ENCODE measurements at regions not wholly inside any gene's neighbourhood (a gene's known extent, or its start where the extent isn't known, plus 50 kb on each side); places are given as distances from the start of the nearest gene placed in this dataset.

DNA sequence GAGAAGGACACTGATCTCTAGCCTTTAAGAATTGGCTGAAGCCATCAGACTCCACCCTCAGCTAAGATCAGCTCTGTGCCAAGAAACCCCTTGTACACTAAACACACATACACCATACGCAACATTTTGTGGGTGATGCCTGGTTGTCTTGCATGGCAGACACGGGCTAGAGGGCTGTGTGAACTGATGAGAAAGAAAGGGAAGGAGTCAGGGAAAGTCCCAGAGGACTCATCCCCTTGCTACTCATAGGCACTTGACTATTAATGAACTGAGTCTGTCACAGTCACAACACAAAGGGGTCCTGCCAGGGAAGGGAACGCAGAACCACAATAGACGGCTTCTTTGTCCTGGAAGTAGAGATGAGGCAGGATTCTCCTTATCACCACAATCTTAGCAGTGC lies 80.8 kb downstream of the EMP1 start (continued):
- TF ChIP-seq, protein P1, sequence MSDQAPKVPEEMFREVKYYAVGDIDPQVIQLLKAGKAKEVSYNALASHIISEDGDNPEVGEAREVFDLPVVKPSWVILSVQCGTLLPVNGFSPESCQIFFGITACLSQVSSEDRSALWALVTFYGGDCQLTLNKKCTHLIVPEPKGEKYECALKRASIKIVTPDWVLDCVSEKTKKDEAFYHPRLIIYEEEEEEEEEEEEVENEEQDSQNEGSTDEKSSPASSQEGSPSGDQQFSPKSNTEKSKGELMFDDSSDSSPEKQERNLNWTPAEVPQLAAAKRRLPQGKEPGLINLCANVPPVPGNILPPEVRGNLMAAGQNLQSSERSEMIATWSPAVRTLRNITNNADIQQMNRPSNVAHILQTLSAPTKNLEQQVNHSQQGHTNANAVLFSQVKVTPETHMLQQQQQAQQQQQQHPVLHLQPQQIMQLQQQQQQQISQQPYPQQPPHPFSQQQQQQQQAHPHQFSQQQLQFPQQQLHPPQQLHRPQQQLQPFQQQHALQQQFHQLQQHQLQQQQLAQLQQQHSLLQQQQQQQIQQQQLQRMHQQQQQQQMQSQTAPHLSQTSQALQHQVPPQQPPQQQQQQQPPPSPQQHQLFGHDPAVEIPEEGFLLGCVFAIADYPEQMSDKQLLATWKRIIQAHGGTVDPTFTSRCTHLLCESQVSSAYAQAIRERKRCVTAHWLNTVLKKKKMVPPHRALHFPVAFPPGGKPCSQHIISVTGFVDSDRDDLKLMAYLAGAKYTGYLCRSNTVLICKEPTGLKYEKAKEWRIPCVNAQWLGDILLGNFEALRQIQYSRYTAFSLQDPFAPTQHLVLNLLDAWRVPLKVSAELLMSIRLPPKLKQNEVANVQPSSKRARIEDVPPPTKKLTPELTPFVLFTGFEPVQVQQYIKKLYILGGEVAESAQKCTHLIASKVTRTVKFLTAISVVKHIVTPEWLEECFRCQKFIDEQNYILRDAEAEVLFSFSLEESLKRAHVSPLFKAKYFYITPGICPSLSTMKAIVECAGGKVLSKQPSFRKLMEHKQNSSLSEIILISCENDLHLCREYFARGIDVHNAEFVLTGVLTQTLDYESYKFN (CRISPR knock-in tag; conservative IDR thresholded peaks at IDR 0.05) = no peak
- TF ChIP-seq NR2F1 (CRISPR knock-in tag; IDR thresholded peaks at IDR 0.05) (no peak), REL (CRISPR knock-in tag; conservative IDR thresholded peaks at IDR 0.05) (no peak), NFKB2 (CRISPR knock-in tag; IDR thresholded peaks at IDR 0.05; ENCODE audit: borderline replicate concordance) (no peak), CSRNP2 (CRISPR knock-in tag; conservative IDR thresholded peaks at IDR 0.05; ENCODE audit: low read depth) (no peak), ZNF451 (CRISPR knock-in tag; IDR thresholded peaks at IDR 0.05) (no peak), ZNF143 (CRISPR knock-in tag; IDR thresholded peaks at IDR 0.05) (no peak), ZNF546 (CRISPR knock-in tag; conservative IDR thresholded peaks at IDR 0.05) (no peak), SMAD3 (CRISPR knock-in tag; IDR thresholded peaks at IDR 0.05) (no peak), HHEX (CRISPR knock-in tag; IDR thresholded peaks at IDR 0.05) (no peak), PCBP1 (IDR thresholded peaks at IDR 0.05; ENCODE audit: borderline replicate concordance, low read depth, low read length) (no peak), SMC3 (IDR thresholded peaks at IDR 0.05; ENCODE audit: low read length) (no peak)

Data from HepG2 (cell line).